GM13977 (cell line): ENCODE measurements at regions not wholly inside any gene's neighbourhood (a gene's known extent, or its start where the extent isn't known, plus 50 kb on each side); places are given as distances from the start of the nearest gene placed in this dataset.
A peak's percentile ranks its signal among the peaks of the same experiment; 100 is the strongest.

ENCODE experiments used
- DNase-seq: peaks from one replicate; pipeline ENCODE4 v3.0.0; 2012; ENCODE audit warnings: low spot score
- CTCF ChIP-seq: IDR thresholded peaks from 2 replicates; pipeline ENCODE4 v1.5.1; 2012; ENCODE audit warnings: mild to moderate bottlenecking, control low read depth; ENCODE audit not compliant: insufficient read depth; ENCODE audit errors: extremely low read depth, missing control alignments
- in situ Hi-C: fragments of 300-500 bp; cut with MboI; formaldehyde crosslinking; loops from one replicate; pipeline ENCODE4 v1.12.0; 2022; ENCODE audit warnings: low sequenced_read_pairs, low pct_unique_long_range_greater_than_20kb, mixed read lengths, inconsistent platforms; ENCODE audit not compliant: unreplicated experiment

- no peak for DNase-seq
- in situ Hi-C loops, result no loop called here
- no peak for TF ChIP-seq CTCF
Measured at GRCh38 chr15:69751147-69751546, 298.5 kb downstream of the RPLP1 start.

GRCh38 chr15:69751566-69751965, 298.9 kb downstream of the RPLP1 start:
- in situ Hi-C loops, result no loop called here
- DNase-seq, result no peak

GRCh38 chr15:69753867-69754266, 301.2 kb downstream of the RPLP1 start:
- in situ Hi-C loops, result no loop called here
- no peak for TF ChIP-seq CTCF
- no peak for DNase-seq

More at GRCh38 chr15:69751566-69751965, 298.9 kb downstream of the RPLP1 start:
- TF ChIP-seq CTCF, result no peak

GRCh38 chr15:69754313-69754712, 301.7 kb downstream of the RPLP1 start:
- in situ Hi-C loops, result no loop called here
- TF ChIP-seq CTCF, result no peak
- no peak for DNase-seq

- no peak for TF ChIP-seq CTCF
- DNase-seq, result peak; percentile 76
- in situ Hi-C loops, result no loop called here
Measured at GRCh38 chr15:69755551-69756310, 303.1 kb downstream of the RPLP1 start.

GRCh38 chr15:69756440-69756839, 303.8 kb downstream of the RPLP1 start:
- DNase-seq, result no peak
- in situ Hi-C loops, result no loop called here
- TF ChIP-seq CTCF, result no peak
